Inferior parietal cortex (tissue), 1 donor: ENCODE measurements at regions not wholly inside any gene's neighbourhood (a gene's known extent, or its start where the extent isn't known, plus 50 kb on each side); places are given as distances from the start of the nearest gene placed in this dataset.
"Not testable (repeated sequence)": the region's sequence is repeated elsewhere in the genome, so short reads cannot be mapped to it uniquely, and the experiment has no call there.

Experiments used
- DNase-seq: peaks from one replicate; pipeline ENCODE4 v3.0.0-alpha.2; 2016; ENCODE audit errors: extremely low spot score

GRCh38 chr16:22653876-22654275 lies 143.2 kb downstream of the NPIPB5 start:
- DNase-seq: no peak

GRCh38 chr16:22656573-22656972 lies 145.9 kb downstream of the NPIPB5 start:
- DNase-seq: not testable (repeated sequence)

GRCh38 chr16:22659933-22660332 lies 149.2 kb downstream of the NPIPB5 start:
- DNase-seq: no peak

GRCh38 chr16:22660441-22661160 lies 149.9 kb downstream of the NPIPB5 start:
- DNase-seq: peak; percentile 77

- DNase-seq: no peak
These were observed 150.5 kb downstream of the NPIPB5 start for GRCh38 chr16:22661161-22661647.

- DNase-seq: not testable (repeated sequence)
These were observed 151.0 kb upstream of the HS3ST2 start for GRCh38 chr16:22662958-22663357.

- no peak for DNase-seq
These were observed 150.4 kb upstream of the HS3ST2 start for GRCh38 chr16:22663389-22664064.

GRCh38 chr16:22664132-22664531 lies 149.8 kb upstream of the HS3ST2 start:
- no peak for DNase-seq

- DNase-seq: no peak
These were observed 149.4 kb upstream of the HS3ST2 start for GRCh38 chr16:22664561-22664997.

GRCh38 chr16:22665048-22665797 lies 148.7 kb upstream of the HS3ST2 start:
- DNase-seq: no peak

- no peak for DNase-seq
These were observed 148.2 kb upstream of the HS3ST2 start for GRCh38 chr16:22665803-22666202.

- DNase-seq: no peak
These were observed 145.6 kb upstream of the HS3ST2 start for GRCh38 chr16:22668318-22668717.

GRCh38 chr16:22670044-22670536 lies 143.9 kb upstream of the HS3ST2 start:
- no peak for DNase-seq

- peak; percentile 66 for DNase-seq
These were observed 143.4 kb upstream of the HS3ST2 start for GRCh38 chr16:22670551-22671041.

- DNase-seq: no peak
These were observed 142.5 kb upstream of the HS3ST2 start for GRCh38 chr16:22671301-22672076.

- DNase-seq: no peak
These were observed 141.1 kb upstream of the HS3ST2 start for GRCh38 chr16:22672830-22673210.

GRCh38 chr16:22673421-22673831 lies 140.5 kb upstream of the HS3ST2 start:
- DNase-seq: no peak

GRCh38 chr16:22674832-22675191 lies 139.2 kb upstream of the HS3ST2 start:
- no peak for DNase-seq

- no peak for DNase-seq
These were observed 138.0 kb upstream of the HS3ST2 start for GRCh38 chr16:22675745-22676540.

GRCh38 chr16:22677024-22677830 lies 136.7 kb upstream of the HS3ST2 start:
- no peak for DNase-seq
